Activated CD4-positive, alpha-beta T cell treated with anti-CD3 and anti-CD28 coated beads, Interleukin-2, amount 50 U/mL, for 16 hours (primary cell): ENCODE measurements at regions not wholly inside any gene's neighbourhood (a gene's known extent, or its start where the extent isn't known, plus 50 kb on each side); places are given as distances from the start of the nearest gene placed in this dataset.
A peak's percentile ranks its signal among the peaks of the same experiment; 100 is the strongest.
"Not testable (repeated sequence)": the region's sequence is repeated elsewhere in the genome, so short reads cannot be mapped to it uniquely, and the experiment has no call there.

Source experiments
- DNase-seq: peaks from one replicate; pipeline ENCODE4 v3.0.0-alpha.2; 2020

DNA sequence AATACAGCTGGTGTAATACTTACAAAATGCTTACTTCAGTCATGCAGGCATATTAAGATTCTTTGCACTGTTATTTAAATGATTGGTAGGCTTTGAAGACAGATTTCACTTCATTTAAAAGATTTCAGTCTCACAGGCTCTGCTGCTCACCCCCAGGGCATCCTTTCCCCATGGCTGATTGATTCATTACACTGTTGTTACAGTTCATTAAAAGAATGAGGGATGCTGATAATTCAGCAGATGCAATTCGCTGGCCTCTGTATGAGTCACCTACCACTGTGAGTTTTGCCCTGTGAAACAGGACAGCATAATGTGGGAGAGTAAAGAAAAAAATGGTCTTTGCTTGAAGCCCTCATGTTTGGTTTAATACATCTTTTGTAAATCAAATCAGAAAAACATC lies 246.9 kb downstream of the CYLC2 start:
- DNase-seq = no peak

DNA sequence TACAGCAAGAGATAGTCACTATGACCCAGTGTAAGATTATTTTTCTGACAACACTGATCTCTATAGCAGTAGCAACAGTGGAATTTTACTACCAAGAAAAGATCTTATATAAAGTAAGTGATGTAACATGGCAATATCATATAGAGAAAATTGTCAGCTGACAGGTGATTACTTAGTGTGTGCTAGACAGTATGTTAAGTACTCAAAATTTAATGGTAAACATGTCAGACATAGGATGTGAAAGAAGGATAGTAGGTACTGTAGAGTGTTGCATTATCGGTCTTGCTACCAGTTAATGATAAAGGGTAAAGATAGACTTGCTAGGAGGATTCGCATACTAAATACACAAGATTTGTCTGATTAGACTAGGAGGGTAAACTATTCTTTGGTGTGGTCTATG lies 247.4 kb downstream of the CYLC2 start:
- no peak for DNase-seq

DNA sequence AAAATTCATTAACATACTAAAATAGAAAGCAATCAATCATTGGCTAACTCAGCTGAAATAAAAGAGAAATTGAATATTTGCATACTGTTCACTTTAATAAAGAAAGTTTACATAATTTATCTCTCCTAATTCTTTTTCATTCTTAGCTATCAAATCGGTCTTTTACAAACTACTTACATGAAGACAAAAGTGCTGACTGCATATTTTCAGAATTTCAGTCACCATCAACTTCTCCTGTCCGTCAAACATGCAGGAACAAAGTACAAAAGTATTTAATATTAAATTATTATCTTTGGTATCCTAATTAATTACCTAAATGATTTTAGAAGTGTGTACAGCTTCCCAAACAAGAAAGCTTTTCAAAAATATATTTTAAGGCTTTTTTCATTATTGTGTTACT lies 248.4 kb downstream of the CYLC2 start:
- no peak for DNase-seq

DNA sequence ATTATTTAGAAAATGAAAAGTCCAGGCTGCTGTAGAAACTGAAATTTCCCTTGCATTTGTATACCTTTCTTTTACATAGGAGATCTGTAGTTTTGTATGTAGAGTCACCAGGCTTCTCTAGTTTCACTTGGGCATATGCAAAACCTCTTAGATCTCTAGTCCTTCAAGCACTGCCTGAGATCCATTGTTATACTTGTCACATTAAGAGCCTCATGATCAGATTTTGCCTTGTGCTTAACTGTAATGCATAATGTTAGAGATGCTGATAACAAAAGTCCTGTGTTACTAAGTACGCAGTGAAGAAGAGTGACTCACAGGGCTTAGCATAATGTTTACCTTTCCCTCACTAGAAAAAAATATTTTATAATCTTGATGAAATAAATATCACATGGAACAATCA lies 250.2 kb downstream of the CYLC2 start:
- no peak for DNase-seq

DNA sequence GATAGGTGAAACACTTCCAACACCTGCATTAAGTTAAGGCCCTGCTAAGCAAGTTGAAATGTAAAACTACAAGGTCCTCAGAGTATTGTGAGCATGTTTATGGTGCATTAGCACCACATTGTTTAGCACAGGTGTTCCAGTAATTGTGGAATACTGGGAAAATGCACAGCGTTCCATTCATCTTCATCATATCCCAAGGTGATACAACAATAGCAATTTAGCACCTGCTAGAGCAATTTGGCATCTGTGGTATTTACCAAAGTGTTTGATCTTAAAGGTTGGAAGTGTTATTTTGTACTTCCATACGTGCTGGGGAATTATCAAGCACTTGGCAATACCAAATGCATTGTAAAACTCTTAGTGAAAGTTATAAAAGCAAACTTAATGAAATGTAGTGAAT lies 266.8 kb downstream of the CYLC2 start:
- no peak for DNase-seq

DNA sequence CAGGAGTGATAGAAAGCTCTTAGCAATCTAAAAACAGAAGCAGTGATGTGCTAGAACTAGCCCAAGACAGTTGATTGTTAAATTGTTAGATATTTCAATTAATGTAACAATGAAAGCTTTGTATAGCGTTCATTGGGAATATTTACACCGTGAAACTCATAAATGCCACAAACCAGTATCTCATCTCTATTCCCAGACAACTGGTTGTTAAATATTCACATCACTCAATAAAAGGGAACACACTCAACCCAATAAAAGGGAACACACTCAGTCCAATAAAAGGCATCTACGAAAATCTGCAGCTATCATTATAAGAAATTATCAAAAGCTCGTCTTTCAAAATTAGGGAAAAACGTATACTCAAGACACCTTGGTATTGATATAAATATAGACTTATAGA lies 270.9 kb downstream of the CYLC2 start:
- DNase-seq = no peak

DNA sequence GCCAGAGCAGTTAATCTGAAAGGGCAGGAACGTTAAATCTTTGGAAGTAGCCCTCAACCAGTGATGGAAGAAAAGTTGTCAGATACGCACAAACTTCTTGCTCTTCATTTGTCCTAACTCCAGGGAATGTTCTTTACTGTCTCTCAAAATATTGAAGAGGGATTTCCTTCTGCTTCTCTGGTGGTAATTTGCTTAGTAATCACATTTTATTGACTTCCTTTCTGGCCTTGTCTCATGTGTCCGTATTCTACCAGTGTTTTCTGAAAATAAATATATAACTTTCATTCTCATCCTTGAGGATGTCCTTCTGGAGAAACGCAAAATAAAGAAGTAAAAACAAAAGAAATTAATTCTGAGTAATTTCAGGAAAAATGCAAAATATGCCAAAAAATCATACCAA lies 282.1 kb downstream of the CYLC2 start:
- DNase-seq = no peak

DNA sequence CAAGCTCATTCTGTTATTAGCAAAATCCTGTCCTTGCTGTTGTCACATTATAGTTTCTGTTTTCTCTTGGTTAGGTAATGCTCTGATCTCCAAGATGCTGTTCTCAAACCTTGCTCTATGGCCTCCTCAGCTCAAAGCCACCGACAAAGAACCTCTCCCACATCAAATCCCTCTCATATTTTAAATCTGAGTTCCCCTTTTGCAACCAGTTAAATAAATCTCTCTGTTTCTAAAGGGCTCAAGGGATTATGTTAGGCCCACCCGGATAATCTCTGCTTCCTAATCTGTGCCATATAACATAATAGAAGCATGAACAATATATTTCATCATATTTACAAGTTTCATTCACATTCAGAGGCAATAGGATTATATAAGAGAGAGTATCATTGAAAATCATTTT lies 286.0 kb downstream of the CYLC2 start:
- no peak for DNase-seq

DNA sequence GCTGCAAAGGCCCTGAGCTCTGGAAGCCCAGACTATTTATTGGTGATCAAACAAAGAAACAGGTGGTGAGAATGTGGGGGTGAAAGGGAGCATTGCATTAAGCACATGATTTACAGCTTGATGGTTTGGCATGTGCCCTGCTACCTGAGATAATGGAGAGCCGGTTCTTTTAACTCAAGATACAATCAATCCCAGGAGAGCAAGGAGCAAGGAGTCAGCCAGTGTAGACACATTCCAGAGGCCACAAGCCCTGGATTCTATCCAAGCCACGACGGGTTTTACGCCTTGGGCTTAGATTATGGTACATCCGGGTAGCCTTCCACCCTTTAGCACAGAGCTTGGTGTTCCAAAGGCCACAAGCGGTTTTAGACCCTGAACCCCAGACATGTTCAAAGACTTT lies 292.2 kb downstream of the CYLC2 start:
- DNase-seq = no peak

DNA sequence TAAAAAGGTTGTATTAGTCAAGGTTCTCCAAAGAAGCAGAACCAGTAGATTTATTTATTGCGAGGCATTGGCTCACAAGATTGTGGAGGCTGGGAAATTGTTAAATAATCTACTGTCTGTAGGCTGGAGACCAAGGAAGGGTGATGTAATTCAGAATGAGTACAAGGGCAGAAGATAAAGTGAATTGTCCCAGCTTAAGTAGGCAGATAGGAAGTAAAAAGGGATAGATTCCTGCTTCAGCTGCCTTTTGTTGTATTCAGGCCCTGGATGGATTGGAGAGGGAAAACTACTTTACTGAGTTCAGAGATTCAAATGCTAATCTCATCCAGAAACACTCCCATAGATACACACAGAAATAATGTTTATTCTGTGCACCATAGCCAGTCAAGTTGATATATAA lies 301.1 kb downstream of the CYLC2 start:
- DNase-seq = no peak

DNA sequence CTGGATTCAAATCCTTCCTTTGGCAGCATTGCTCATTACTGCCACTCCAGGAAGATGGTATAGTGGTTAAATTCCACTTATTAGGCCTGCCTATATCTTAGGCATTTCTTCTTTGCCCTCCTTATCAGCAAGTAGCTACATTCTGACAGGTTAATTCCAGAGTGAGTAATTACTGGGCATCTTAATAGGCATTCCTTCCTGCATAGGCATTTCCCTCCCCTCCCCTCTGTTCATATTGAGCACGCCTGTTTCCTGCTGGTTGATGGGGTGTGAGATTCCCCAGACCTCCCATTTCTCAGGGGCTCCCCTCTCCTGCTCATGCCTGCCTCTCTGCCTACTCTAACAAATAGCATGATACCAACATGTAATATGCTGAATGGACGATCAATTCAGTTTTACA lies 305.9 kb downstream of the CYLC2 start:
- no peak for DNase-seq

DNA sequence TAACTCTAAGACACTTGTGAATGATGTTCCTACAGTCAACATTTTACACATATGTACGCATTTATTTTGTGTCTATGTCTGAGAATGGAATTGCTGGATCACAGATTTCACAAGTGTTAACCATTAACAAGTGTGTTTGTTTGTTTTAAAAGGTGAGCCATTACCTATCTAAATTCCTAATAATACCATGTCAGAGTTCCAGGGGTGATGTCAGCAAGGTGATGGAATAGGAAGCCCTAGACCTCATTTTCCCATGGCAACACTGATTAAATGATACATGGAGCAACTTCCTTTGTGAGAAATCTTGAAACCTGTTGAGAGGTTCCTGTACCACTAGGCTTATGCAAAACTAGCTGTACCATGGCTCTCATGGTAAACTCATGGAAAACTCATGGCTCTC lies 309.7 kb downstream of the CYLC2 start:
- no peak for DNase-seq

DNA sequence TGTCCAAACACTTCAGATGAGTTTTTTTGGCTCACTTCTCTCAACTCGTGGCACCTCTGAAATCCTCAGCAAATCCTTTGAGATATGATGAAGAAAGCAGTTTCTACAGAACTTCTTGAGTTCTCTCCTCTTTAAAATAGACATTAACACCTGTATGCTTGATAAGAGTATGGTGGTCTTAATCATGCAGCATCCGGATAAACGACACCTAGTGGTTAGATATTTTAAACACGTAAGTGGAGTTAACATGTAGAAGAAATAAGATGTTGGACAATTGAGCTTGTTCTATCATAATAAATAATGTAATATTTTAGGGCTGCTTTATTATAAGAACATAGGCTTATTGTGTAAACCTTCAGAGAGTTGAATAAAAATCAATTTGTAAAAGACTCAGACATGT lies 324.8 kb downstream of the CYLC2 start:
- no peak for DNase-seq

DNA sequence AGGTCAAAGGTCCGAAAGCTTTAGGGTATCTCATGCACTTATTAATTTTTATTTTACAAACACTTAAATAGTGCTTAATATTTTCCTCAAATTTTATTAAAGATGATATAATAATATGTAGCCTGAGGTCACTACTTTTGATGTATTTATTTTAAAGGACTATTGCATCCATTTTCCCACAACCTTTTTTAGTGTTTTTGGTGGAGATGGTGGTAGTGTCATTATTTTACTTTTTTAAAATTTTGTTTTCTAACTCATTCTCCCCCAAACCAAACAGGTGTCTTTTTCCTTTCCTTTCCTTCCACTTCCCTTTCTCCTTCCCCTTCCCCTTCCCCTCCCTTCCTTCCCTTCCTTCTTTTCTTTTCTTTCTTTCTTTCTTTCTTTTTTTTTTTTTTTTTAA lies 328.6 kb downstream of the CYLC2 start:
- no peak for DNase-seq

DNA sequence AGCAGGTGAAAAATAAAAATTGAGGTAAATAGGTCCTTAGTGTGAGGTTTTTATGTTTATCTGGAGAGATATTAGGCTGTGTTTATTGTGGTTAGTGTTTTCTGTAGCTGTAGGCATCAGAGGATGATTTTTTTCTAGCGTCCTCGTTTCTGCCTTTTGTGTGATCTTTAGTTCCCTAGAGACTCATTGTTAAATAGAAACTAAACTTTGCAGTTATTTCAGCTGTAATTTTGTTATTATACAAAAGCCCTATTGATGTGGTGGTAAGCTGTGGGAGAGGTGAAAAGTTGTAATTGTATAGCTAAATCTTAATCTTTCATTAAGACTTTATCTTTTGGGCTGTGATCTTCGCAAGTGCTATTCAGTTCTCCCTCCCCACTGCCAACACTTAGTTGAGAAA lies 340.3 kb downstream of the CYLC2 start:
- DNase-seq = no peak

DNA sequence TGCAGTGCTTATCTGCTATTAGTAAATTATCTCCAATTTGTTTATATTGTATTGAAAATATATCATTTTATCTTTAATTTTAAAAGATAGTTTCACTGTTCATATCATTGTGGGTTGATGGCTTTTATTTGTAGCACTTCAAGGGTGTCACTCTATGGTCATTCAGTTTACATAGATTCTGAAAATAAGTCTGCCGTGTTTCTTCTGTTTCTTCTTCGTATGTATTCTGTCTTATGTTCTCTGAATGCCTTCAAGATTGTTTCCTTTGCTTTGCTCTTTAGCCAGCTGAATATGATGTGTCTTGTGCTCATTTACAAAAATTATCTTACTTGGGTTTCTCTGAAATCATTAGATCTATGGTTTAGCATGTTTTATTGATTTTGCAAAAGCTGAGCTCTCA lies 359.9 kb downstream of the CYLC2 start:
- DNase-seq = no peak

DNA sequence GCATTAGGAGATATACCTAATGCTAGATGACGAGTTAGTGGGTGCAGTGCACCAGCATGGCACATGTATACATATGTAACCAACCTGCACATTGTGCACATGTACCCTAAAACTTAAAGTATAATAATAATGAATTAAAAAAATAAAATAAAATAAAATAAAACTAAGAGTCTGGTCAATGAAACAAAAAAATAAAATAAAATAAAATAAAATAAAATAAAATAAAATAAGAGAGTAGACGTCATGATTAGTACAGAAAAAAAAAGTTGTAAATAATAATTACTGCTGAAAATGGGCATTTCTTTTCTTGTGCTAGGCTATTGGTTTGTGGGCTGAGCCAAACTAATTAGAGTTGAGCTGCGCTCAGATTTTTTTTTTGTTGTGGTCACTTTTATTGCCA lies 362.8 kb downstream of the CYLC2 start:
- not testable (repeated sequence) for DNase-seq

DNA sequence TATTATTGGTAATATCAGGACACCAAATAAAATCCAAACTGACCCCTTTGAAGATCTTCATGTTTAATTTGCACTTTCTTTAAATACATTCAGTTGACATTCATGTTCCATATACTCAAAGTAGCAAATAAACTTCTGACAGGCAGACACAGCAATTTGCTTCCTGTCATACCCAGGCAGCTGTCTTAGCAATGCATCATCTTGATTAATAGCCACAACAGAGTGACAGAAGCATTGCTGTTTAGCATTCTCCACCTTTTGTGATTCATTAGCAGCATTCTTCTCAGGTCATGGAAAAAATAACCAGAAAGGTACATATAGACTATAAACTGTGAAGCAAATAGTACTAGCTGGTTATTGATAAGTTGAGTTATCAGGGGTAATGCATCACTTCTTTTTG lies 366.8 kb downstream of the CYLC2 start:
- no peak for DNase-seq

DNA sequence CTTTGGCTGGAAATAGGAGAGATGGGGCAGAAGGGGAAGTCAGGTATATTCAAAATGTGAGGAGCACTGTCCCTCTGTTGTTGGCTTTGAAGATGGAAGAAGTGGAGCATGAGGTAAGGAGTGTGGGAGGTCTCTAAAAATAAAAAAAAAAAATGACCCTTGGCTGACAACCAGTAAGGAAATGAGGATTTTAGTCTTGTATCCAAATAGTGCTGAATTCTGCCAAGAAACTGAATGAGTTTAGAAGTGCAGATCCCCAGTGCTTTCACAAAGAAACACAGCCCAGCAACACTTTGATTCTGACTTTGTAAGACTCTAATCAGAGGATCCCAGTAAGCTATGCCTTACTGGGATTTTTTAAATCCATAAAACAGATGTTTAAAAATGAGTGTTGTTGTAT lies 367.9 kb downstream of the CYLC2 start:
- no peak for DNase-seq

DNA sequence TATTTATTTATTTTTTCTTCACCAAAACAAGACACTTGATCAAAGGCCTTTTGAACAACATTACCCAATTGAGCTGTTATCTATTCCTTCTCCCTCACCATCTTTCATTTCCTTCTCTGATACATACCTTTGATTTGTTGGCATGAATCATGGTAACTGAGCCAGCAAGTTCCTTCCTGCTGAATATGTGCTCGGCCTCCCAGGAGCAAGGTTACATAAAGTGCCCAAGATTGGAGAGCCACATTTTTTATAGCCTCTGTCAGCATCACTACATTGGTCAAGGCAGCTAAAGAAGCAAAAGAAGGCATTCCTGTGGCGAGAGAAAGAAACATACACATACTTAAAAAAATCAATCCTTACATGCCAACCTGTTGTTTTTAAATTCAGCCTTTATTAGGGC lies 369.6 kb downstream of the CYLC2 start:
- DNase-seq = no peak

DNA sequence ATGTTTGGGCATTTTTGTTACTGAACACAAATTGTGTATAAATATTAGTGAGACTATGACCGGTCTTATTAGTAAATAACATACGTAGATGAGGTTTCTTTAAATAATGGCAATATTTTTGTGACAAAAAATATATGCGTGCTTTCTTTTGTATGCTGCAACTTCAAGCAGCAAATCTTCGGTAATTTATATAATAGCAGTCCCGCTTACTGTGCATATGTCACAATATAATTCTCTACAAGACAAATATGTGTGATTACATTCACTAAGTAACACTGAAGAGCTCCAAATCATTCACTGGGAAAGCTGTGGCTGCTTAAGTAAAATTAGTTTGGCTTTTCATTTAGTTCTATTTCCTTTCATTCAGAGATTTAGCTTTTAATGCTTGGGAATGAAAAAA lies 376.0 kb downstream of the CYLC2 start:
- DNase-seq = no peak

DNA sequence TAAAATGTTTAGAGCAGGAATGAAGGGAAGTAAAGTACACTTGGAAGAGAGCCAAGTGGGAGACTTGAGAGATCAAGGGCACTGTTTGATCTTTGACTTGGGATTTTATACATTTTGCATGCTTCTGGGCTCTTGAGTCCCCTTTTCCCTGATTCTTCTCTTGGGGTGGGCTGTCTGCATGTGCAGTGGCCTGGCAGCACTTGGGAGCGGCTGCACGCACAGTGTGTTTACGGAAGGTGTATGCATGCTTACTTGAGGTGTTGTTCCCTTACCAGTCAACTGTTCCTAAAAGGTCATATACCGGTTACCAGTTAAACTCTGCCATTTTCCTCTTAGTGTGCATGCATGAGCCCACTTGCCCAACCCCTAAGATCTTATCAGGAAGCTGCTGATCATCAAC lies 377.7 kb downstream of the CYLC2 start:
- no peak for DNase-seq

DNA sequence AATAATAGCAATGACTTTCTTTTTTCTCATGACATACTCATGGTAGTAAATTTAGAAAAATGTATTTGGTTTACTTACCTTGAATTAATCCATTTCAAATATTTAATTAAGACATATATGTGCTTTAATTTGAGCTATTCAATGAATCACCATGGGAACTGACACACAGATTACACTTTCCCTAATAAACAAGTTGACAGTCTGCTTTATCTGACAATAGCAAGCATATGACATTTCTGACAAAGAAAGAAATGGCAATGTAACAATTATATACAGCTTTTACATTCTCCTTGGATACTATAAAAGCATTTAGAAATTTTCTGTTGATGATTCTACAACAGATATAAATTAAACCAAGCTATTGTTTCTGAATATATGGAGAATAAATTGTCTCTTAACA lies 382.5 kb downstream of the CYLC2 start:
- DNase-seq = no peak

DNA sequence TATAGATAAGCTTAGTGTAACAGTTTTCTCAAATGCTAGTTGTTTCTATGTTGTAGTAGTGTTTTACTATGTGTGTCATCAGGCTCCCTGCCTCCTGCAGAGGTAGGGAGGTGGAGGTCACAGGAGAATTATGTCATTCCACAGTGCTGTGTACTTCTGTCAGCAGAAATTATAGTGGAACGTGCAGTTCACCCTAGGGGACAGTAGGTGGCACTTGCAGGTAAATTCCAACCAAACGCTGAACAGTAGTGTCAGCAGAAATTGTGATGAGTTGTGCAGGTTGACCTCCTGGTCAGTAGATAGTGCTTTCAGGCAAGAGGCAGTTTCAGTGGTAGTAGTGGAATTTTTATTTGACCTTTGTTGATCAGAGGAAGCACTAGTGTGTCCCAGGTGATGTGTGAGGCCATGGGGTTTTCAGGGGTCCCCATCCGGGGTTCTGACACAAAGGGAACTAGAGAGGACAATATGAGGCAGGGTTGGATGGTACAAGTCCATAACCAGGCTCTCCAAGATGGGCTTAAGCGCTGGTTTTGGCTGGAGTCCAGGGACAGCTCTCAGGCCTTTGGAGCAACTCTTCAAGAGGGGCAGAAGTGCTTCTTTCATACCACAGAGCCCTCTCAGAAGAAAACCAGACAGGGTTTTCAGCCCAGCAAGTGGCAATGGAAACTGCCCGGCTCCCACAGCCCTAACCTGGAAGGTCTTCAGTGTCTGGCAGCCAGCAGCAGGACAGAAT lies 402.9 kb downstream of the CYLC2 start:
- DNase-seq = peak; percentile 46

DNA sequence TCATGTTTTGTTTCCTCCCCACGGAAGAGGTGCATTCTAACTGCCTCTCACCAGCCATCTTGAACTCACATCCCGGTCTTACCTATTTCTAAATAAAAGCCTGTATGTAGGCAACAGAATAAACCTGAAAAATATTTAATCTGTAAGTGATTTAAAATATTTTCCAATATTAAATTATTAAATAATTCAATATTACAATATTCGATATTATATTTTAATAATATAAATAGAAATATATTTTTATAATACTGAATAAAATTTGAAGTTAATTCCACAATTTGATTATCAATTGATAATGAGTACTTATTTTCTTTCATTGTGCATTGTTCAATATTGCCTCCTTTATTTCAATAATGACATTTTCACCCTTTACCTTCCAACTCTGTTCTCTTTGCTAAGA lies 404.4 kb downstream of the CYLC2 start:
- DNase-seq = no peak

DNA sequence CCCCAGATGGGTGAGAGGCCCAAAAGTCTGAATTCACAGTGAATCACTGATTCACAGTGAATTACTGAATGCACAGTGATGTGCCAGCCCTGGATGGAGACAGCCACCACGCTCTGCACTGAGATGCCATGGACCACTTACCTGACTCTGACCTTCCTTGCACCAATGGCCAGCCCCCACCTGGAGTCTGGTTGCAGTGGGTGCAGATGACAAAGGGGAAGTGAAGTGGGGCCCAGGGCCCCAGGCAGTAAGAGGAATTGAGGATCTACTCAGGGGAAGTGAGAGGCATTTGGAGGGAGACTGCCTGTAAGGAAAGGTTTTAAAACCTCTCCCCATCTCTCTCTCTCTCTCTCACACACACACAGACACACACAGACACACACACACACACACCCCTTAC lies 412.1 kb downstream of the CYLC2 start:
- DNase-seq = no peak
